ENCODE measurements at regions not wholly inside any gene's neighbourhood (a gene's known extent, or its start where the extent isn't known, plus 50 kb on each side); places are given as distances from the start of the nearest gene placed in this dataset.

DNA sequence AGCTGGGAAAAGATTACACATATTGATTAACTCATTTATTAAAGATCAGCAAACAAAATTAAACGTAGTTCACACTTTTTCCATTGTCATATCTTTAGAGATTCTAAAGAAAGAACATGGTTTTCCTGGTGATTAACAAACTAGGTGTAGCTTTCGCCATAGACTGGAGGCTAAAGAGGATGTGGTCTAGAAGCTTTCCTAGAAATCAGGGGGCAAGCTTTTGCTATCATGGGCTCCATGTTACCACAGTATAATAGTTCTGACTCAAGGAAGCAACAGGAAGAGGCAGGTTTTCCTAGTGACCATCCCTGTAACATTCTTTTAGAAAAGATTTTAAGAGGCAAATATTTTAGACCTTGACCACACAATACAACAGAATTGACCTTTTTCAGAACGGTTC is 232.7 kb downstream of the METTL4 start:
- DNase-seq (ENCODE audit: insufficient read length, low spot score) (no peak), FAIRE-seq (no peak)
- TF ChIP-seq TAF1 (IDR thresholded peaks at IDR 0.05; ENCODE audit: low read depth, low read length) (no peak), POLR2AphosphoS5 (IDR thresholded peaks at IDR 0.05; ENCODE audit: low read depth, low read length) (no peak)

DNA sequence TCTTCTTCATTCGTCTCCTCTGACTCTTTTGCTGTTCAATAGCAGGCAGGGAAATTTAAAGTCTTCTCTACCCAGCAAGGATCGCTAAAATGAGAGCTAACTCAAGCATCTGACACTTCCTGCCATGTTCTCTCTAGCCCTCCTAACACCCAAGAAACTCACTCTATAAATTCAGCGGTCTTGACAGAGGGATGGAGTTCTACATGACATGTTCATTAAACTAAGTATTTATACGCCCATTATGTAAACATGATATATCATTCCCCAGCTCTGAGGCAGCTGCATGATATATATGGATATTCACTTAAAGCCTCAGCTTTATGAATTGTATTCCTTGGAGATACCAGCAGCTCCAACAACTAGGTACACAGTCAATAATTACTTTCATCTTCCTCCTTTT is 231.0 kb downstream of the METTL4 start:
- DNase-seq (ENCODE audit: insufficient read length, low spot score) (no peak), FAIRE-seq (no peak)
- TF ChIP-seq POU2F2 (IDR thresholded peaks at IDR 0.05; ENCODE audit: low read depth, low read length) (no peak), SPI1 (IDR thresholded peaks at IDR 0.05; ENCODE audit: low read depth, low read length) (no peak), PAX5 (IDR thresholded peaks at IDR 0.05; ENCODE audit: insufficient read depth, low read length, severe bottlenecking) (no peak), POLR2AphosphoS5 (IDR thresholded peaks at IDR 0.05; ENCODE audit: low read depth, low read length) (no peak), POLR2A (IDR thresholded peaks at IDR 0.05; ENCODE audit: low read depth, low read length) (no peak), TAF1 (IDR thresholded peaks at IDR 0.05; ENCODE audit: low read depth, low read length) (no peak)

DNA sequence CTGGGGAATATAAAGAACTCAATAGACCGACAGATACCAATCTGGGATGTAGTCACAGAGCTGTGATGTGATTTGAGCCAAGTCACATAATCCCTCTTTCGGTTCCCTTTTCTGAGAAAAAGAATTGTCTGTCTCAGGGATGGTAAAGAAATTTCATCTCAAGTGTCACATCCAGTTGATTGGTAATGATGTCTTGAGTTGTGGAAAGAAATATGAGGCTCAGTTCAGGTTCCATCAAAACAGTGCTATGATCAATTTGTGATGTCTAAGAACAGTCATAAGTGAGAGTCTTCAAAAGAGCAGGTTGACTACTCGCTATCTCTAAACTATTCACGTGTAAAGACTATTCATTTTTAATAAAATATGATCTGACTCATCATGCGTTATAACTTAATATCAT is 223.3 kb downstream of the METTL4 start:
- no peak for FAIRE-seq
- no peak for DNase-seq (ENCODE audit: insufficient read length, low spot score)
- TF ChIP-seq PAX5 (IDR thresholded peaks at IDR 0.05; ENCODE audit: insufficient read depth, low read length, severe bottlenecking) = no peak
- no peak for TF ChIP-seq SPI1 (IDR thresholded peaks at IDR 0.05; ENCODE audit: low read depth, low read length)
- no peak for TF ChIP-seq POU2F2 (IDR thresholded peaks at IDR 0.05; ENCODE audit: low read depth, low read length)
- TF ChIP-seq POLR2A (IDR thresholded peaks at IDR 0.05; ENCODE audit: low read depth, low read length) = no peak

GRCh38 chr18:2351126-2351850 is 220.0 kb downstream of the METTL4 start:
- TF ChIP-seq POLR2A (IDR thresholded peaks at IDR 0.05; ENCODE audit: low read depth, low read length) (no peak), TAF1 (IDR thresholded peaks at IDR 0.05; ENCODE audit: low read depth, low read length) (no peak), SPI1 (IDR thresholded peaks at IDR 0.05; ENCODE audit: low read depth, low read length) (no peak), PAX5 (IDR thresholded peaks at IDR 0.05; ENCODE audit: insufficient read depth, low read length, severe bottlenecking) (no peak), POU2F2 (IDR thresholded peaks at IDR 0.05; ENCODE audit: low read depth, low read length) (no peak), POLR2AphosphoS5 (IDR thresholded peaks at IDR 0.05; ENCODE audit: low read depth, low read length) (no peak)
- FAIRE-seq (no peak), DNase-seq (ENCODE audit: insufficient read length, low spot score) (no peak)

DNA sequence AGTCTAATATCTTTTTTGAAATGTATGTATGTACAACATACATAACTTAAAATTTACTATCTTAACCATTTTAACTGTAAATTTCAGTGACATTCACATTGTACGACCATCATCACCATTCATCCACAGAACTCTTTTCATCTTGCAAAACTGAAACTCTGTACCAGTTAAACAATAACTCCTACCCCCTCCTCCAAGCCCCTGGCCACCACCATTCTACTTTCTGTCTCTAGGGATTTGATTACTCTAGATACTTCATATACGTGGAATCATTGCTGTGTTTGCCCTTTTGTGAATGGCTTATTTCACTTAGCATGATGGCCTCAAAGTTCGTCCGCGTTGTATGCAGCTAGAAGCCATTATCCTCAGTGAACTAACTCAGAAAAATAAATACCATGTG is 217.0 kb downstream of the METTL4 start:
- no peak for TF ChIP-seq SPI1 (IDR thresholded peaks at IDR 0.05; ENCODE audit: low read depth, low read length)
- no peak for TF ChIP-seq TAF1 (IDR thresholded peaks at IDR 0.05; ENCODE audit: low read depth, low read length)
- TF ChIP-seq POU2F2 (IDR thresholded peaks at IDR 0.05; ENCODE audit: low read depth, low read length) = no peak
- no peak for TF ChIP-seq POLR2A (IDR thresholded peaks at IDR 0.05; ENCODE audit: low read depth, low read length)
- TF ChIP-seq POLR2AphosphoS5 (IDR thresholded peaks at IDR 0.05; ENCODE audit: low read depth, low read length) = no peak
- no peak for TF ChIP-seq PAX5 (IDR thresholded peaks at IDR 0.05; ENCODE audit: insufficient read depth, low read length, severe bottlenecking)
- DNase-seq (ENCODE audit: insufficient read length, low spot score) = no peak
- no peak for FAIRE-seq

GRCh38 chr18:2356906-2357305 is 214.4 kb downstream of the METTL4 start:
- FAIRE-seq (no peak), DNase-seq (ENCODE audit: insufficient read length, low spot score) (no peak)
- TF ChIP-seq TAF1 (IDR thresholded peaks at IDR 0.05; ENCODE audit: low read depth, low read length) = no peak
- TF ChIP-seq PAX5 (IDR thresholded peaks at IDR 0.05; ENCODE audit: insufficient read depth, low read length, severe bottlenecking) = no peak

- TF ChIP-seq POLR2AphosphoS5 (IDR thresholded peaks at IDR 0.05; ENCODE audit: low read depth, low read length) (no peak), PAX5 (IDR thresholded peaks at IDR 0.05; ENCODE audit: insufficient read depth, low read length, severe bottlenecking) (no peak), SPI1 (IDR thresholded peaks at IDR 0.05; ENCODE audit: low read depth, low read length) (no peak), POU2F2 (IDR thresholded peaks at IDR 0.05; ENCODE audit: low read depth, low read length) (no peak), POLR2A (IDR thresholded peaks at IDR 0.05; ENCODE audit: low read depth, low read length) (no peak), TAF1 (IDR thresholded peaks at IDR 0.05; ENCODE audit: low read depth, low read length) (no peak)
- FAIRE-seq (no peak), DNase-seq (ENCODE audit: insufficient read length, low spot score) (no peak)
Measured at GRCh38 chr18:2360861-2361260, 210.4 kb downstream of the METTL4 start.

GRCh38 chr18:2368102-2368501 is 203.2 kb downstream of the METTL4 start:
- DNase-seq (ENCODE audit: insufficient read length, low spot score) (no peak), FAIRE-seq (no peak)
- TF ChIP-seq SPI1 (IDR thresholded peaks at IDR 0.05; ENCODE audit: low read depth, low read length) (no peak), POLR2AphosphoS5 (IDR thresholded peaks at IDR 0.05; ENCODE audit: low read depth, low read length) (no peak), POLR2A (IDR thresholded peaks at IDR 0.05; ENCODE audit: low read depth, low read length) (no peak), PAX5 (IDR thresholded peaks at IDR 0.05; ENCODE audit: insufficient read depth, low read length, severe bottlenecking) (no peak), TAF1 (IDR thresholded peaks at IDR 0.05; ENCODE audit: low read depth, low read length) (no peak), POU2F2 (IDR thresholded peaks at IDR 0.05; ENCODE audit: low read depth, low read length) (no peak)

DNA sequence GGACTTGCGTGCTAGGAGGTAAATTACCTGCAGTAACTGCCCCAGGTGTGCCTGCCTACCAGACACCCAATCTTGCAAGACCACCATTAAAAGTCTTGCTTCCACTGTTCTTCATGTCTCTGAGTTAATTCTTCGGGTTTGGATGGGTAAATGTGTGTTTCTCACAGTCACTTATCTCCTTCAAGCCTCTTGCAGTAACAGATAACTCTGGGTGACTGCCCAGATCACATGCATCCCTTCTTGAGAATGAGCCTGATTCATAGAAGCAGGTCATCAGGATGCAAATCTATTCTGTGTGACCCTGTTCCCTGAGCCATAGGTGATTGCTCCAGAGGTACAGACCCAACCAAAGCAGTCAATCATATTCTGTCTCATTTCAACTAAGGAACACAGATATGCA is 194.6 kb downstream of the METTL4 start:
- TF ChIP-seq PAX5 (IDR thresholded peaks at IDR 0.05; ENCODE audit: insufficient read depth, low read length, severe bottlenecking) = no peak
- TF ChIP-seq POLR2AphosphoS5 (IDR thresholded peaks at IDR 0.05; ENCODE audit: low read depth, low read length) = no peak
- TF ChIP-seq POLR2A (IDR thresholded peaks at IDR 0.05; ENCODE audit: low read depth, low read length) = no peak
- TF ChIP-seq TAF1 (IDR thresholded peaks at IDR 0.05; ENCODE audit: low read depth, low read length) = no peak
- no peak for TF ChIP-seq SPI1 (IDR thresholded peaks at IDR 0.05; ENCODE audit: low read depth, low read length)
- no peak for TF ChIP-seq POU2F2 (IDR thresholded peaks at IDR 0.05; ENCODE audit: low read depth, low read length)
- DNase-seq (ENCODE audit: insufficient read length, low spot score) = no peak
- no peak for FAIRE-seq

GRCh38 chr18:2380101-2380500 is 191.2 kb downstream of the METTL4 start:
- FAIRE-seq (no peak), DNase-seq (ENCODE audit: insufficient read length, low spot score) (no peak)
- TF ChIP-seq POLR2AphosphoS5 (IDR thresholded peaks at IDR 0.05; ENCODE audit: low read depth, low read length) (no peak), POLR2A (IDR thresholded peaks at IDR 0.05; ENCODE audit: low read depth, low read length) (no peak), PAX5 (IDR thresholded peaks at IDR 0.05; ENCODE audit: insufficient read depth, low read length, severe bottlenecking) (no peak), SPI1 (IDR thresholded peaks at IDR 0.05; ENCODE audit: low read depth, low read length) (no peak), TAF1 (IDR thresholded peaks at IDR 0.05; ENCODE audit: low read depth, low read length) (no peak), POU2F2 (IDR thresholded peaks at IDR 0.05; ENCODE audit: low read depth, low read length) (no peak)

Measured in GM12891 (cell line).